NCI-H146 treated with DMSO at 0.1 percent for 48 hours (cell line): ENCODE measurements at regions not wholly inside any gene's neighbourhood (a gene's known extent, or its start where the extent isn't known, plus 50 kb on each side); places are given as distances from the start of the nearest gene placed in this dataset.
"Not testable (repeated sequence)": the region's sequence is repeated elsewhere in the genome, so short reads cannot be mapped to it uniquely, and the experiment has no call there.

ENCODE experiments used
- DNase-seq: peaks from one replicate; lab custom pipeline; 2025; ENCODE audit not compliant: unreplicated experiment; lab: John Stamatoyannopoulos, UW

DNA sequence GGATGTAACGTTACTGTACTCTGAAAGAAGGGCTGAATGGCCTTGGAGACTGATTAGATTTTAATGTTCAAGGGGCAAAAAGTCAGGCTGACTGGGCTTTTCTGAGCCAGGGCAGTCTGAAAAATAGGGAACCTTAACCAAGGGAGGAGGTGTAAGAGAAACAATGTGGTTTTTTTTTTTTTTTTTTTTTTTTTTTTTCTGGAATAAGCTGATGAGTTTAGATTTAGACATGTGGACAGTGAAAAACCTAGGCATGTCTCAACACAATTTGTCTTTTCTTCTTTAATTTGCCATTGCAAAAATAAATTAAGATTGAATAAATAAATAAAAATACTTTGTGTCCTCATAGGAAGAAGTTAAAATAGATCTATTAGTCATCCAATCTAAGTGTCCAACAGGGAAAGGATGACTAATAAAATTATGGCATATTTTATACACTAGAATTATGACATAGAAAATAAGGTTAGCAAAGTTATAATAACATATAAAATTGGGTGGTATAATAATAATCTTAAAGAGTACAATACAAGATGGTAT lies 237.6 kb upstream of the TRIB2 start:
- DNase-seq: no peak

- no peak for DNase-seq
Measured at GRCh38 chr2:12484536-12485115, 232.1 kb upstream of the TRIB2 start.

DNA sequence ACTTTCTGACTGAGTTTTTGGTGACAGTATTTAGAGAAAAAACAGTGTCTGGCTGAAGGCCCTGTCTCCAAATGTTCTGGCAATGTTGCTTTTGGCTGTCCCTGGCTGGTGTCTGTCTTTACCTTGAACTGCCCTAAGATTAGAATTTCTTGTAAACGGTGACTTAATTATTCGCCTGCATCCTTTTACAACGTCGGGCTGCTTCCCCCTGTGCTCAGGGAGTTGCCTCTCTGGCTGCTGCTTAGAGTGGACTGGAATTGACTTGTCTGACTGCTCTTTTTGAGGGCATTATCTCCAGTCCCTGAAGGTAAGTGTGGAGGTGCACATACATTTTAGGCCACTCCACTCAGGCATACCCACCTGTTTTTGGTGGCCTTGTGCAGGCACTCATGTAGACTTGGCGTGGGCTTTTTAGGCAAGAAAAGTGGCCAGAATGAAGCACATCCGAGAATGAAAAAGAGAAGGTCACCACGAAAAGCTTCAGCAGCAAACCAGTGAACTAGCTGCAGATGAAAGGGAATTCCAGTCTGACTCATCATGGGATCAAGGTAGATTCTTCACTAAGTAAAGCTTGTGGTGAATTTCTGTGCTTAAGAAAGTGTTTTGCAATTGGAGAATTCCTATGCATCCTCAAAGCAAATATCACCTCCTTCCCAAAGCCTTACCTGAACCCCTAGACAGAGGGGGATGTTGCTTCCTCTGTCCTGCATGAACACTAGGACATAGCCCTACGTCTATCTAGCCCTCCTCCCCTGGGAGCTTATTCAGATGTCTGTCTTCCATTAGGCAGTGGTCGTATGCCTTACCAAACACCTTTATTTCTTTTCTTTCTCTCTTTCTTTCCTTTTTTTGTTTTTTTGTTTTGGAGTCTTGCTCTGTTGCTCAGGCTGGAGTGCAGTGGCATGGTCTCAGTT lies 230.3 kb upstream of the TRIB2 start:
- no peak for DNase-seq

DNA sequence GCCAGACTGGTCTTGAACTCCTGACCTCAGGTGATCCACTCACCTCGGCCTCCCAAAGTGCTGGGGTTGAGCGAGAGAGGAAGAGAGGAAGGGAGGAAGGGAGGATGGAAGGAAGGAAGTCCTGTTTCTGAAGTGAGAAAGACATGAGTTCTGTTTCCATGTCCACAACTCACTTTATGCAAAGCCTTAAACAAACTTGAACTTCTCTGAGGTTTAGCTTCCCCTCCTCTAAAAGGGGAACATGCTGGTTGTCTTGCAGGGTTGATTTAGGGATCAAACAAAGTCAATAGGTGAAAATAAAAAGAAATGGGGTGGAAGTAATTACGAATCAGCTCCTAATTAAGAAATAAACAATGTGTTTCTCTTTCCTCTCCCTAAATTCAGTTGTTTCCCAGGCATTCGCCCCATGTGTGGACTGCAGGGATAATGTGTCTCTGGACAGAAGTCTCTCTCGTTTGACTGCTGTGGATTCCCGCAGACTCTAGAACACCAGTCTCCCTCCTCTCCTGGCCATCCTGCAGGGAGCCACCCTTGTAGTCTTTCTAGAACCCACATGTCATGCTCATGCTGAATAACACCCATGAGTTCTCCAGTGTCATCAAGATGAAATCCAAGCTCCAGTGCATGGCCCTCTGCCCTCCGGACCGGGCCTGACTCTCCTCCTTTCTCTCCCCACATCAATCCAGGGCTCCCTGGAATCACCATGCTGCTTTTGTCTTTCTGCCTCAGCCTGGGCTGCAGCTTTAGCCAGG lies 229.3 kb upstream of the TRIB2 start:
- DNase-seq: no peak

- DNase-seq: no peak
Measured at GRCh38 chr2:12488352-12489318, 228.1 kb upstream of the TRIB2 start.

DNA sequence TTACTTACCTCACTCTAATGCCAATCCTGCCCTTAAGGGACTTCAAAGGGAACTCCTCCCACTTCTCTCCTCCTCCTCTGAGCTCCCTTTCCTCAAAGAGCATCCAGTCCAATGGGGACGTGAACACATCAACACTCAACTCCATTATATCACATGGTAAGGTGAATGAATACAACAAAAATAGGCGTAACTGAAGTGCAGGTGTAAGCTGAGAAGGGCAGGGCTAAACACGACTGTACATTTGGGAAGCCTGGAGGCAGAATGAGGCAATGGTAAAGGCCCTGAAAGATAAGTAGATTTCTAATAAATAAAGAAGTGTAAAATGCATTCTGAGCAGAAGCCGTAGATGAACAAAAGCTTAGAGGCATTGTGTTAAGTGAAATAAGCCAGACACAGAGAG lies 226.1 kb upstream of the TRIB2 start:
- DNase-seq: no peak

- DNase-seq: not testable (repeated sequence)
Measured at GRCh38 chr2:12492360-12492759, 224.4 kb upstream of the TRIB2 start.

GRCh38 chr2:12493031-12493513 lies 223.7 kb upstream of the TRIB2 start:
- DNase-seq: no peak

GRCh38 chr2:12495247-12495868 lies 221.4 kb upstream of the TRIB2 start:
- DNase-seq: no peak

- no peak for DNase-seq
Measured at GRCh38 chr2:12498286-12498685, 218.4 kb upstream of the TRIB2 start.

DNA sequence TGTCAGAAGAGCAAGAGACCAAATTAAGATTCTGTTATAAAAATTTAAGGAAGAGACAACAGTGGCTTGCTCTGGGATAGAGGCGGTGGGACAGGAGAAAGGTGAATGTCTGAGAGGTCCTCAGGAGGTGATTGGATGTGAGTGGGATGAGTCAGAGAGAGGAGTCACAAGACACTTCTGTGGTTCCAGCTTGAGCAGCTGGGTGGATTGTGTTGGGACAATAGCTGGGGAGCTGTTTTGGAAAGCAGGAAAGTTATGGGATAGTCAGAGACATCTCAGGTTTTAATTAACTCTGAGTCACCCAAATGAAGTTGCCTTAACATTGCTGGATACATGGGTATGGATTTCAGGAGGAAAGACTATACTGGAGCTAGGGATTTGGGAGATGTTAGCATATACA lies 218.0 kb upstream of the TRIB2 start:
- no peak for DNase-seq

- DNase-seq: no peak
Measured at GRCh38 chr2:12500899-12501298, 215.8 kb upstream of the TRIB2 start.

- no peak for DNase-seq
Measured at GRCh38 chr2:12501469-12502158, 215.1 kb upstream of the TRIB2 start.

DNA sequence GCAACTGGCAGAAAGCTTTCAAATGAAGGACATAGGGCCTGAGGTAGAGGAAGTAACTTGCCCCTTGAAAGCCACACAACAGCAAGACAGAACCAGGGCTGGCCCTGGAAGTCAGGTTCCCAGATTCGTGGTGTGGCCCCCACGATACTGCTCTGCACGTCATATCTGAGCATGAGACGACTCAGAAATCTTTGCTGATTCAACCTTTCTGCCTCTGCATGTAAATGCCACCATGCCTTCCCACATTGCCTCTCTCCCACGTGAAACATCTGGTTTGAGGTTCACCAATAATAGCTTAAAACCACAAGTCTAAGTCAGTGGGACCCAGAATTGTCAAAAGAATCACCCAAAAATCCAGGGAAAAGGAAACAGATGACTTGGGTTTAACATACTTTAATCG lies 214.0 kb upstream of the TRIB2 start:
- DNase-seq: no peak

GRCh38 chr2:12504443-12504842 lies 212.3 kb upstream of the TRIB2 start:
- DNase-seq: no peak

- DNase-seq: no peak
Measured at GRCh38 chr2:12506846-12507245, 209.9 kb upstream of the TRIB2 start.

GRCh38 chr2:12507295-12507694 lies 209.4 kb upstream of the TRIB2 start:
- no peak for DNase-seq

DNA sequence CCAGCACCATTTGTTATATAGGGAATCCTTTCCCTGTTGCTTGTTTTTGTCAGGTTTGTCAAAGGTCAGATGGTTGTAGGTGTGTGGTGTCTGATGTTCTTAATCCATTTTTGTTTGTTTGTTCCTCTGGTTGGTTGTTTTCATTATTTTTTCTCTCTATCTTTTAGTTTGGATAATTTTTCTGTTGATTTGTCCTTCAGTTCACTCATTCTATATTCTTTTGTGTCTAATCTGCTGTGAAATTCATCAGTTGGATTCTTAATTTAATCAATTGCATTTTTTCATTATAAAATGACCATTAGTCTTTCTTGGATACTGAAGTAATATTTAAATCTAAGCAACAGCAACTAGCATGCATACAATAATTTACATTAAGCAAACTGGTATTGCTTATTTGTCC lies 206.7 kb upstream of the TRIB2 start:
- no peak for DNase-seq

DNA sequence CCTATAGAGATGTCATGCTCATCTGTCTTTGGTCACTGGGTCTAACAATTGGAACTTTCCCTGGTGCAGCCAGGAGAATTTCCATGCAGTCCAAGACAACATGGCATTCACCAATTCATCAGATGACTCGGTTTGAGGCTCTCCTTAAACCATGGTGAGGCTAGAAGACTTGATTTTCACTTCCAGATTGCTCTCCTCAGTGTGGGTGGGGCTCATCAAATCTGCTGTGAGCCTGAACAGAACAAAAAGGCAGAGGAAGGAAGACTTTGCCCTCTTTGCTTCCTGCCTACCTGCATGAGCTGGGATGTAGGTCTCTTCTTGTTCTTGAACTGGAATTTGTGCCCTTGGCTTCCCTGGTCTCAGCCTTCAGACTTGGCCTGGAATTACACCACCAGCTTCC lies 203.4 kb upstream of the TRIB2 start:
- DNase-seq: no peak
